H1 (cell line): ENCODE measurements at regions not wholly inside any gene's neighbourhood (a gene's known extent, or its start where the extent isn't known, plus 50 kb on each side); places are given as distances from the start of the nearest gene placed in this dataset.

Experiments
- BCL11A ChIP-seq, 2 experiments: IDR thresholded peaks; one replicate each; pipeline ENCODE4 v1.6.1; 2011; ENCODE audit warnings: low read depth in 2 of 2, low read length in 2 of 2, mild to moderate bottlenecking in 2 of 2
- CHD1 ChIP-seq: IDR thresholded peaks from 2 replicates; pipeline ENCODE4 v1.6.1; 2012; ENCODE audit warnings: low read depth, low read length, improper control_type of control experiment
- CHD2 ChIP-seq: IDR thresholded peaks from 2 replicates; pipeline ENCODE4 v1.6.1; 2012; ENCODE audit warnings: low read length, improper control_type of control experiment
- FOSL1 ChIP-seq: IDR thresholded peaks from 2 replicates; pipeline ENCODE4 v1.6.1; 2011; ENCODE audit warnings: mild to moderate bottlenecking, low read depth, low read length, moderate library complexity; ENCODE audit not compliant: insufficient read depth
- HDAC2 ChIP-seq, 2 experiments: fragments of 300-600 bp in 1 of 2; sonication (generic) in 1 of 2; IDR thresholded peaks; 2 replicates each; pipeline ENCODE4 v1.6.1; 2011 to 2012; ENCODE audit warnings: low read depth in 2 of 2, low read length in 2 of 2, mild to moderate bottlenecking in 2 of 2, moderate library complexity in 2 of 2, borderline replicate concordance in 1 of 2, inconsistent platforms in 1 of 2
- JUND ChIP-seq: IDR thresholded peaks from 2 replicates; pipeline ENCODE4 v1.6.1; 2011; ENCODE audit warnings: mild to moderate bottlenecking, improper control_type of control experiment, low read length
- SUZ12 ChIP-seq: fragments of 200-600 bp; sonication (generic); IDR thresholded peaks from 2 replicates; pipeline ENCODE4 v1.6.1; 2012; ENCODE audit warnings: mild to moderate bottlenecking, inconsistent platforms, low read length, moderate library complexity, mixed read lengths
- TF ChIP-seq, protein P1 (sequence below): fragments of 300-600 bp; sonication (generic); IDR thresholded peaks from 2 replicates; pipeline ENCODE4 v1.7.1; 2012; ENCODE audit warnings: low read length, moderate library complexity, mild to moderate bottlenecking, inconsistent platforms; ENCODE audit not compliant: insufficient replicate concordance
- TF ChIP-seq, protein P2 (sequence below): IDR thresholded peaks from 2 replicates; pipeline ENCODE4 v1.6.1; 2012; ENCODE audit warnings: inconsistent platforms

DNA sequence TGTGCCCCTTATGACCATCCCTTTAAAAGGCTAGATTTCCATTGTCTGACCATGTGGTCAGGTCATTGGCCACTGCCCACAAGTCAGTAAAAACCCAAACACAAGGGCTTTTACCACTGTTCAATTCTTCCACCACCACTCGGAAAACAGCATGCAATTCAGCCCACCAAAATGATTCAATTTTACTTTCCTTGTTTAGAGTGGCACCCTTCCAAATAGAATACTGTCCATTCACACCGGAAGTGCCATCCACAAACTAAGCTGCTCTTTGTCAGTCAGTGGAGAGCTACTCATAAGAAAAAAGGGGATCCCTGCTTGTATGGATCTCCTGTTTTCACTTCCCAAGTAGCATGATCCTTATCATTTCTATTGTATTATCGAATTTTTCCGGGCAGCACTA, 350.7 kb upstream of the MBL2 start (continued):
- TF ChIP-seq, protein P1, sequence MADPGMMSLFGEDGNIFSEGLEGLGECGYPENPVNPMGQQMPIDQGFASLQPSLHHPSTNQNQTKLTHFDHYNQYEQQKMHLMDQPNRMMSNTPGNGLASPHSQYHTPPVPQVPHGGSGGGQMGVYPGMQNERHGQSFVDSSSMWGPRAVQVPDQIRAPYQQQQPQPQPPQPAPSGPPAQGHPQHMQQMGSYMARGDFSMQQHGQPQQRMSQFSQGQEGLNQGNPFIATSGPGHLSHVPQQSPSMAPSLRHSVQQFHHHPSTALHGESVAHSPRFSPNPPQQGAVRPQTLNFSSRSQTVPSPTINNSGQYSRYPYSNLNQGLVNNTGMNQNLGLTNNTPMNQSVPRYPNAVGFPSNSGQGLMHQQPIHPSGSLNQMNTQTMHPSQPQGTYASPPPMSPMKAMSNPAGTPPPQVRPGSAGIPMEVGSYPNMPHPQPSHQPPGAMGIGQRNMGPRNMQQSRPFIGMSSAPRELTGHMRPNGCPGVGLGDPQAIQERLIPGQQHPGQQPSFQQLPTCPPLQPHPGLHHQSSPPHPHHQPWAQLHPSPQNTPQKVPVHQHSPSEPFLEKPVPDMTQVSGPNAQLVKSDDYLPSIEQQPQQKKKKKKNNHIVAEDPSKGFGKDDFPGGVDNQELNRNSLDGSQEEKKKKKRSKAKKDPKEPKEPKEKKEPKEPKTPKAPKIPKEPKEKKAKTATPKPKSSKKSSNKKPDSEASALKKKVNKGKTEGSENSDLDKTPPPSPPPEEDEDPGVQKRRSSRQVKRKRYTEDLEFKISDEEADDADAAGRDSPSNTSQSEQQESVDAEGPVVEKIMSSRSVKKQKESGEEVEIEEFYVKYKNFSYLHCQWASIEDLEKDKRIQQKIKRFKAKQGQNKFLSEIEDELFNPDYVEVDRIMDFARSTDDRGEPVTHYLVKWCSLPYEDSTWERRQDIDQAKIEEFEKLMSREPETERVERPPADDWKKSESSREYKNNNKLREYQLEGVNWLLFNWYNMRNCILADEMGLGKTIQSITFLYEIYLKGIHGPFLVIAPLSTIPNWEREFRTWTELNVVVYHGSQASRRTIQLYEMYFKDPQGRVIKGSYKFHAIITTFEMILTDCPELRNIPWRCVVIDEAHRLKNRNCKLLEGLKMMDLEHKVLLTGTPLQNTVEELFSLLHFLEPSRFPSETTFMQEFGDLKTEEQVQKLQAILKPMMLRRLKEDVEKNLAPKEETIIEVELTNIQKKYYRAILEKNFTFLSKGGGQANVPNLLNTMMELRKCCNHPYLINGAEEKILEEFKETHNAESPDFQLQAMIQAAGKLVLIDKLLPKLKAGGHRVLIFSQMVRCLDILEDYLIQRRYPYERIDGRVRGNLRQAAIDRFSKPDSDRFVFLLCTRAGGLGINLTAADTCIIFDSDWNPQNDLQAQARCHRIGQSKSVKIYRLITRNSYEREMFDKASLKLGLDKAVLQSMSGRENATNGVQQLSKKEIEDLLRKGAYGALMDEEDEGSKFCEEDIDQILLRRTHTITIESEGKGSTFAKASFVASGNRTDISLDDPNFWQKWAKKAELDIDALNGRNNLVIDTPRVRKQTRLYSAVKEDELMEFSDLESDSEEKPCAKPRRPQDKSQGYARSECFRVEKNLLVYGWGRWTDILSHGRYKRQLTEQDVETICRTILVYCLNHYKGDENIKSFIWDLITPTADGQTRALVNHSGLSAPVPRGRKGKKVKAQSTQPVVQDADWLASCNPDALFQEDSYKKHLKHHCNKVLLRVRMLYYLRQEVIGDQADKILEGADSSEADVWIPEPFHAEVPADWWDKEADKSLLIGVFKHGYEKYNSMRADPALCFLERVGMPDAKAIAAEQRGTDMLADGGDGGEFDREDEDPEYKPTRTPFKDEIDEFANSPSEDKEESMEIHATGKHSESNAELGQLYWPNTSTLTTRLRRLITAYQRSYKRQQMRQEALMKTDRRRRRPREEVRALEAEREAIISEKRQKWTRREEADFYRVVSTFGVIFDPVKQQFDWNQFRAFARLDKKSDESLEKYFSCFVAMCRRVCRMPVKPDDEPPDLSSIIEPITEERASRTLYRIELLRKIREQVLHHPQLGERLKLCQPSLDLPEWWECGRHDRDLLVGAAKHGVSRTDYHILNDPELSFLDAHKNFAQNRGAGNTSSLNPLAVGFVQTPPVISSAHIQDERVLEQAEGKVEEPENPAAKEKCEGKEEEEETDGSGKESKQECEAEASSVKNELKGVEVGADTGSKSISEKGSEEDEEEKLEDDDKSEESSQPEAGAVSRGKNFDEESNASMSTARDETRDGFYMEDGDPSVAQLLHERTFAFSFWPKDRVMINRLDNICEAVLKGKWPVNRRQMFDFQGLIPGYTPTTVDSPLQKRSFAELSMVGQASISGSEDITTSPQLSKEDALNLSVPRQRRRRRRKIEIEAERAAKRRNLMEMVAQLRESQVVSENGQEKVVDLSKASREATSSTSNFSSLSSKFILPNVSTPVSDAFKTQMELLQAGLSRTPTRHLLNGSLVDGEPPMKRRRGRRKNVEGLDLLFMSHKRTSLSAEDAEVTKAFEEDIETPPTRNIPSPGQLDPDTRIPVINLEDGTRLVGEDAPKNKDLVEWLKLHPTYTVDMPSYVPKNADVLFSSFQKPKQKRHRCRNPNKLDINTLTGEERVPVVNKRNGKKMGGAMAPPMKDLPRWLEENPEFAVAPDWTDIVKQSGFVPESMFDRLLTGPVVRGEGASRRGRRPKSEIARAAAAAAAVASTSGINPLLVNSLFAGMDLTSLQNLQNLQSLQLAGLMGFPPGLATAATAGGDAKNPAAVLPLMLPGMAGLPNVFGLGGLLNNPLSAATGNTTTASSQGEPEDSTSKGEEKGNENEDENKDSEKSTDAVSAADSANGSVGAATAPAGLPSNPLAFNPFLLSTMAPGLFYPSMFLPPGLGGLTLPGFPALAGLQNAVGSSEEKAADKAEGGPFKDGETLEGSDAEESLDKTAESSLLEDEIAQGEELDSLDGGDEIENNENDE = no peak
- TF ChIP-seq JUND = no peak
- TF ChIP-seq, protein P2, sequence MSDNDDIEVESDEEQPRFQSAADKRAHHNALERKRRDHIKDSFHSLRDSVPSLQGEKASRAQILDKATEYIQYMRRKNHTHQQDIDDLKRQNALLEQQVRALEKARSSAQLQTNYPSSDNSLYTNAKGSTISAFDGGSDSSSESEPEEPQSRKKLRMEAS = no peak
- no peak for TF ChIP-seq BCL11A (IDR thresholded peaks at IDR 0.05; ENCODE audit: low read depth in 2 of 2, low read length in 2 of 2)
- no peak for TF ChIP-seq CHD1
- TF ChIP-seq SUZ12 = no peak
- no peak for TF ChIP-seq FOSL1
- no peak for TF ChIP-seq HDAC2 (IDR thresholded peaks at IDR 0.05; ENCODE audit: borderline replicate concordance in 1 of 2, low read depth in 2 of 2, low read length in 2 of 2)
- no peak for TF ChIP-seq CHD2
